ENCODE measurements at regions not wholly inside any gene's neighbourhood (a gene's known extent, or its start where the extent isn't known, plus 50 kb on each side); places are given as distances from the start of the nearest gene placed in this dataset.
"Not testable (repeated sequence)": the region's sequence is repeated elsewhere in the genome, so short reads cannot be mapped to it uniquely, and the experiment has no call there.

- DNase-seq = no peak
Measured at GRCh38 chr21:27580276-27580675, 613.4 kb upstream of the ADAMTS5 start.

GRCh38 chr21:27578741-27579265 lies 611.9 kb upstream of the ADAMTS5 start:
- no peak for DNase-seq

GRCh38 chr21:27572696-27573095 lies 605.8 kb upstream of the ADAMTS5 start:
- DNase-seq = no peak

GRCh38 chr21:27571706-27572105 lies 604.8 kb upstream of the ADAMTS5 start:
- DNase-seq = no peak

- DNase-seq = no peak
Measured at GRCh38 chr21:27570306-27570868, 603.5 kb upstream of the ADAMTS5 start.

GRCh38 chr21:27569831-27570230 lies 602.9 kb upstream of the ADAMTS5 start:
- no peak for DNase-seq

- DNase-seq = no peak
Measured at GRCh38 chr21:27569091-27569490, 602.2 kb upstream of the ADAMTS5 start.

GRCh38 chr21:27567381-27567780 lies 600.5 kb upstream of the ADAMTS5 start:
- no peak for DNase-seq

- no peak for DNase-seq
Measured at GRCh38 chr21:27566521-27566920, 599.6 kb upstream of the ADAMTS5 start.

GRCh38 chr21:27565364-27565763 lies 598.5 kb upstream of the ADAMTS5 start:
- DNase-seq = no peak

- DNase-seq = no peak
Measured at GRCh38 chr21:27564684-27565301, 597.9 kb upstream of the ADAMTS5 start.

- DNase-seq = no peak
Measured at GRCh38 chr21:27562303-27562702, 595.4 kb upstream of the ADAMTS5 start.

GRCh38 chr21:27561116-27561515 lies 594.2 kb upstream of the ADAMTS5 start:
- no peak for DNase-seq

- DNase-seq = no peak
Measured at GRCh38 chr21:27557356-27557755, 590.5 kb upstream of the ADAMTS5 start.

GRCh38 chr21:27555996-27556395 lies 589.1 kb upstream of the ADAMTS5 start:
- no peak for DNase-seq

- DNase-seq = no peak
Measured at GRCh38 chr21:27550287-27550686, 583.4 kb upstream of the ADAMTS5 start.

GRCh38 chr21:27548486-27548885 lies 581.6 kb upstream of the ADAMTS5 start:
- DNase-seq = no peak

- no peak for DNase-seq
Measured at GRCh38 chr21:27545754-27546349, 579.0 kb upstream of the ADAMTS5 start.

- not testable (repeated sequence) for DNase-seq
Measured at GRCh38 chr21:27542126-27542525, 575.2 kb upstream of the ADAMTS5 start.

- no peak for DNase-seq
Measured at GRCh38 chr21:27536319-27536718, 569.4 kb upstream of the ADAMTS5 start.

- DNase-seq = no peak
Measured at GRCh38 chr21:27535188-27535587, 568.3 kb upstream of the ADAMTS5 start.

- no peak for DNase-seq
Measured at GRCh38 chr21:27534206-27534605, 567.3 kb upstream of the ADAMTS5 start.

GRCh38 chr21:27532076-27532475 lies 565.2 kb upstream of the ADAMTS5 start:
- no peak for DNase-seq

GRCh38 chr21:27528697-27529096 lies 561.8 kb upstream of the ADAMTS5 start:
- DNase-seq = no peak
